ENCODE measurements at regions not wholly inside any gene's neighbourhood (a gene's known extent, or its start where the extent isn't known, plus 50 kb on each side); places are given as distances from the start of the nearest gene placed in this dataset.

- in situ Hi-C loops (cut with MboI; ENCODE audit: low sequenced_read_pairs) = no loop called here
These were observed 171.3 kb downstream of the CDC5L start for GRCh38 chr6:44558832-44559251.

GRCh38 chr6:44559486-44560270 lies 172.2 kb downstream of the CDC5L start:
- in situ Hi-C loops (cut with MboI; ENCODE audit: low sequenced_read_pairs) = no loop called here

- in situ Hi-C loops (cut with MboI; ENCODE audit: low sequenced_read_pairs) = no loop called here
These were observed 173.1 kb downstream of the CDC5L start for GRCh38 chr6:44560458-44561059.

- in situ Hi-C loops (cut with MboI; ENCODE audit: low sequenced_read_pairs) = no loop called here
These were observed 173.6 kb downstream of the CDC5L start for GRCh38 chr6:44561060-44561623.

- in situ Hi-C loops (cut with MboI; ENCODE audit: low sequenced_read_pairs) = no loop called here
These were observed 174.5 kb downstream of the CDC5L start for GRCh38 chr6:44561832-44562665.

- in situ Hi-C loops (cut with MboI; ENCODE audit: low sequenced_read_pairs) = no loop called here
These were observed 175.9 kb downstream of the CDC5L start for GRCh38 chr6:44563397-44563796.

GRCh38 chr6:44564906-44565524 lies 177.5 kb downstream of the CDC5L start:
- in situ Hi-C loops (cut with MboI; ENCODE audit: low sequenced_read_pairs) = no loop called here

- in situ Hi-C loops (cut with MboI; ENCODE audit: low sequenced_read_pairs) = no loop called here
These were observed 179.9 kb downstream of the CDC5L start for GRCh38 chr6:44567406-44567805.

- in situ Hi-C loops (cut with MboI; ENCODE audit: low sequenced_read_pairs) = no loop called here
These were observed 181.6 kb downstream of the CDC5L start for GRCh38 chr6:44569131-44569530.

- in situ Hi-C loops (cut with MboI; ENCODE audit: low sequenced_read_pairs) = no loop called here
These were observed 182.5 kb downstream of the CDC5L start for GRCh38 chr6:44569931-44570385.

GRCh38 chr6:44571510-44571909 lies 184.0 kb downstream of the CDC5L start:
- in situ Hi-C loops (cut with MboI; ENCODE audit: low sequenced_read_pairs) = no loop called here

GRCh38 chr6:44572346-44572745 lies 184.8 kb downstream of the CDC5L start:
- in situ Hi-C loops (cut with MboI; ENCODE audit: low sequenced_read_pairs) = no loop called here

GRCh38 chr6:44575644-44576043 lies 188.1 kb downstream of the CDC5L start:
- in situ Hi-C loops (cut with MboI; ENCODE audit: low sequenced_read_pairs) = no loop called here

- in situ Hi-C loops (cut with MboI; ENCODE audit: low sequenced_read_pairs) = no loop called here
These were observed 188.7 kb downstream of the CDC5L start for GRCh38 chr6:44576132-44576631.

- in situ Hi-C loops (cut with MboI; ENCODE audit: low sequenced_read_pairs) = no loop called here
These were observed 193.4 kb downstream of the CDC5L start for GRCh38 chr6:44580901-44581300.

- in situ Hi-C loops (cut with MboI; ENCODE audit: low sequenced_read_pairs) = no loop called here
These were observed 195.4 kb downstream of the CDC5L start for GRCh38 chr6:44582930-44583329.

- in situ Hi-C loops (cut with MboI; ENCODE audit: low sequenced_read_pairs) = no loop called here
These were observed 203.0 kb downstream of the CDC5L start for GRCh38 chr6:44590471-44590870.

- in situ Hi-C loops (cut with MboI; ENCODE audit: low sequenced_read_pairs) = no loop called here
These were observed 206.0 kb downstream of the CDC5L start for GRCh38 chr6:44593539-44593944.

GRCh38 chr6:44594481-44594880 lies 207.0 kb downstream of the CDC5L start:
- in situ Hi-C loops (cut with MboI; ENCODE audit: low sequenced_read_pairs) = no loop called here

- in situ Hi-C loops (cut with MboI; ENCODE audit: low sequenced_read_pairs) = no loop called here
These were observed 211.2 kb downstream of the CDC5L start for GRCh38 chr6:44598679-44599078.

GRCh38 chr6:44599672-44600071 lies 212.2 kb downstream of the CDC5L start:
- in situ Hi-C loops (cut with MboI; ENCODE audit: low sequenced_read_pairs) = no loop called here

All from HL-60/S4 treated with phorbol 12-myristate 13-acetate at 8.2 ng/mL for 4 days and 3 days (cell line).